Mesenchymal stem cell (in vitro differentiated cells and primary cell): ENCODE measurements at regions not wholly inside any gene's neighbourhood (a gene's known extent, or its start where the extent isn't known, plus 50 kb on each side); places are given as distances from the start of the nearest gene placed in this dataset.
A peak's percentile ranks its signal among the peaks of the same experiment; 100 is the strongest.

ENCODE experiments used
- DNase-seq: peaks from one replicate; pipeline ENCODE4 v3.0.0-alpha.2; 2013
- H2AFZ ChIP-seq: one replicate; pipeline ENCODE4 v1.6.1; 2013; ENCODE audit warnings: low read depth, mild to moderate bottlenecking, control low read depth, inconsistent platforms, low read length, moderate library complexity
- H2AK5ac ChIP-seq: 2 replicates; pipeline ENCODE4 v1.6.1; 2013; ENCODE audit warnings: low read length, moderate library complexity, mild to moderate bottlenecking, inconsistent platforms; ENCODE audit not compliant: severe bottlenecking
- H2BK120ac ChIP-seq: one replicate; pipeline ENCODE4 v1.6.1; 2013; ENCODE audit warnings: low read depth, mild to moderate bottlenecking, inconsistent platforms, low read length, moderate library complexity
- H2BK12ac ChIP-seq, 2 experiments: one replicate each; pipeline ENCODE4 v1.6.1; 2013; ENCODE audit warnings: inconsistent platforms in 2 of 2, low read length in 2 of 2, mild to moderate bottlenecking in 2 of 2, moderate library complexity in 2 of 2, control low read depth in 1 of 2
- H2BK15ac ChIP-seq: one replicate; pipeline ENCODE4 v1.6.1; 2013; ENCODE audit warnings: mild to moderate bottlenecking, low read depth, inconsistent platforms; ENCODE audit not compliant: poor library complexity, severe bottlenecking
- H2BK5ac ChIP-seq: 2 replicates; pipeline ENCODE4 v1.6.1; 2013; ENCODE audit warnings: low read depth, mild to moderate bottlenecking, low read length, control low read depth, inconsistent platforms; ENCODE audit not compliant: poor library complexity, severe bottlenecking
- H3K14ac ChIP-seq, 2 experiments: one replicate each; pipeline ENCODE4 v1.6.1; 2013; ENCODE audit warnings: inconsistent platforms in 2 of 2, low read length in 2 of 2, control low read depth in 1 of 2, mild to moderate bottlenecking in 1 of 2, moderate library complexity in 1 of 2
- H3K18ac ChIP-seq, 2 experiments: one replicate each; pipeline ENCODE4 v1.6.1; 2013; ENCODE audit warnings: inconsistent platforms in 2 of 2, low read length in 2 of 2, control low read depth in 1 of 2, low read depth in 1 of 2, mild to moderate bottlenecking in 1 of 2
- H3K23ac ChIP-seq, 2 experiments: one replicate each; pipeline ENCODE4 v1.6.1; 2013; ENCODE audit warnings: inconsistent platforms in 2 of 2, low read length in 2 of 2, mild to moderate bottlenecking in 2 of 2, moderate library complexity in 2 of 2, control low read depth in 1 of 2
- H3K27ac ChIP-seq: 2 replicates; pipeline ENCODE4 v1.5.1; 2013; ENCODE audit warnings: mild to moderate bottlenecking, moderate library complexity, low read length, control low read depth, inconsistent platforms; ENCODE audit not compliant: poor library complexity, severe bottlenecking
- H3K27me3 ChIP-seq, 2 experiments: 2 replicates each; pipeline versions ENCODE4 v1.6.1 to v1.7.0; 2013; ENCODE audit warnings: low read length in 2 of 2, mild to moderate bottlenecking in 2 of 2, moderate library complexity in 2 of 2, control low read depth in 1 of 2, inconsistent platforms in 1 of 2; ENCODE audit not compliant: control insufficient read depth in 1 of 2, insufficient read depth in 1 of 2
- H3K36me3 ChIP-seq, 2 experiments: 2 replicates each; pipeline versions ENCODE4 v1.6.1 to v1.7.0; 2013; ENCODE audit warnings: low read length in 2 of 2, control low read depth in 1 of 2, inconsistent platforms in 1 of 2, low read depth in 1 of 2, mild to moderate bottlenecking in 1 of 2; ENCODE audit not compliant: insufficient read depth in 2 of 2, control insufficient read depth in 1 of 2
- H3K4ac ChIP-seq, 2 experiments: one replicate each; pipeline ENCODE4 v1.6.1; 2013; ENCODE audit warnings: inconsistent platforms in 2 of 2, low read length in 2 of 2, mild to moderate bottlenecking in 2 of 2, moderate library complexity in 2 of 2, control low read depth in 1 of 2, low read depth in 1 of 2
- H3K4me1 ChIP-seq: 2 replicates; pipeline ENCODE4 v1.6.1; 2013; ENCODE audit warnings: low read depth, low read length, control low read depth; ENCODE audit not compliant: control insufficient read depth, insufficient read depth
- H3K4me2 ChIP-seq: 2 replicates; pipeline ENCODE4 v1.6.1; 2013; ENCODE audit warnings: low read length, mild to moderate bottlenecking, inconsistent platforms; ENCODE audit not compliant: poor library complexity, severe bottlenecking
- H3K4me3 ChIP-seq, 2 experiments: 2 replicates each; pipeline versions ENCODE4 v1.5.1 to v1.7.0; 2013; ENCODE audit warnings: low read length in 2 of 2, mild to moderate bottlenecking in 2 of 2, control low read depth in 1 of 2, low read depth in 1 of 2; ENCODE audit not compliant: insufficient read depth in 1 of 2
- H3K79me1 ChIP-seq: replicated peaks from 2 replicates; pipeline ENCODE4 v1.6.1; 2013; ENCODE audit warnings: mild to moderate bottlenecking, control low read depth, low read length, inconsistent platforms; ENCODE audit not compliant: poor library complexity, severe bottlenecking
- H3K9ac ChIP-seq: 2 replicates; pipeline ENCODE4 v1.7.0; 2013; ENCODE audit warnings: mild to moderate bottlenecking, low read length, moderate library complexity
- H3K9me3 ChIP-seq: 2 replicates; pipeline ENCODE4 v1.7.0; 2013; ENCODE audit warnings: mild to moderate bottlenecking, low read length; ENCODE audit not compliant: control insufficient read depth
- H4K8ac ChIP-seq: one replicate; pipeline ENCODE4 v1.6.1; 2013; ENCODE audit warnings: inconsistent platforms, mild to moderate bottlenecking, low read length, moderate library complexity
- H4K91ac ChIP-seq: one replicate; pipeline ENCODE4 v1.6.1; 2013; ENCODE audit warnings: mild to moderate bottlenecking, low read length, inconsistent platforms
- WGBS: methylation state at CpG from one replicate; pipeline ENCODE4 v1.1.7; 2013; ENCODE audit warnings: mixed read lengths; 5-methylcytosine and 5-hydroxymethylcytosine counted together

GRCh38 chr4:64516176-64516575, 106.9 kb upstream of the TECRL start:
- no peak overlapping the region for H2BK120ac ChIP-seq
- H3K79me1 ChIP-seq = no peaks in the 10 kb centered on the region
- H2BK5ac ChIP-seq = no peak overlapping the region
- H2BK12ac ChIP-seq = no peak overlapping the region
- no peak overlapping the region for H3K18ac ChIP-seq
- no peak overlapping the region for H3K4me2 ChIP-seq
- H2AK5ac ChIP-seq = no peak overlapping the region
- no peaks in the 10 kb centered on the region for H3K4me1 ChIP-seq
- no peaks in the 10 kb centered on the region for H3K9me3 ChIP-seq
- H3K9ac ChIP-seq = no peak overlapping the region
- DNase-seq = no peak
- H4K91ac ChIP-seq = no peak overlapping the region
- H3K36me3 ChIP-seq = no peaks in the 10 kb centered on the region
- no peak overlapping the region for H3K4ac ChIP-seq
- H3K27me3 ChIP-seq = no peaks in the 10 kb centered on the region
- no peak overlapping the region for H2BK15ac ChIP-seq
- H3K4me3 ChIP-seq = no peak overlapping the region
- no CpG with 5 or more reads among the region's 1 CpG for WGBS
- no peak overlapping the region for H3K27ac ChIP-seq
- H3K14ac ChIP-seq = no peak overlapping the region
- H4K8ac ChIP-seq = no peak overlapping the region
- H3K23ac ChIP-seq = no peak overlapping the region
- H2AFZ ChIP-seq = no peak overlapping the region

GRCh38 chr4:64508089-64508488, 98.8 kb upstream of the TECRL start:
- H2AK5ac ChIP-seq = no peak overlapping the region
- H2BK120ac ChIP-seq = no peak overlapping the region
- no peak overlapping the region for H2AFZ ChIP-seq
- no peak overlapping the region for H3K4ac ChIP-seq
- H2BK5ac ChIP-seq = no peak overlapping the region
- H2BK15ac ChIP-seq = no peak overlapping the region
- no peaks in the 10 kb centered on the region for H3K27me3 ChIP-seq
- no peak overlapping the region for H3K4me2 ChIP-seq
- no peak overlapping the region for H3K4me3 ChIP-seq
- DNase-seq = no peak
- H3K4me1 ChIP-seq = no peaks in the 10 kb centered on the region
- H3K9ac ChIP-seq = no peak overlapping the region
- H3K18ac ChIP-seq = no peak overlapping the region
- no peak overlapping the region for H3K14ac ChIP-seq
- H3K9me3 ChIP-seq = no peaks in the 10 kb centered on the region
- H2BK12ac ChIP-seq = no peak overlapping the region
- H3K27ac ChIP-seq = no peak overlapping the region
- no peak overlapping the region for H4K91ac ChIP-seq
- H4K8ac ChIP-seq = no peak overlapping the region
- H3K23ac ChIP-seq = no peak overlapping the region
- no peaks in the 10 kb centered on the region for H3K79me1 ChIP-seq
- H3K36me3 ChIP-seq = no peaks in the 10 kb centered on the region

- Histone ChIP-seq H3K9ac (no peak overlapping the region), H3K14ac (no peak overlapping the region), H3K79me1 (no peaks in the 10 kb centered on the region), H3K27ac (no peak overlapping the region), H2AFZ (no peak overlapping the region), H4K91ac (no peak overlapping the region), H2BK12ac (no peak overlapping the region), H3K27me3 (no peaks in the 10 kb centered on the region), H3K23ac (no peak overlapping the region), H3K4me1 (no peaks in the 10 kb centered on the region), H2BK15ac (no peak overlapping the region), H3K4me2 (no peak overlapping the region), H2BK5ac (peak overlapping the region; percentile 44), H3K9me3 (no peaks in the 10 kb centered on the region), H2BK120ac (no peak overlapping the region), H3K4ac (no peak overlapping the region), H2AK5ac (no peak overlapping the region), H4K8ac (no peak overlapping the region), H3K4me3 (no peak overlapping the region), H3K36me3 (no peaks in the 10 kb centered on the region), H3K18ac (no peak overlapping the region)
- WGBS = 0% methylated on average over 1 of the region's 3 CpGs
- DNase-seq = peak; percentile 56
Measured at GRCh38 chr4:64503945-64504675, 94.9 kb upstream of the TECRL start.

GRCh38 chr4:64503416-64503815, 94.2 kb upstream of the TECRL start:
- H3K27me3 ChIP-seq = no peaks in the 10 kb centered on the region
- H4K8ac ChIP-seq = no peak overlapping the region
- no peaks in the 10 kb centered on the region for H3K36me3 ChIP-seq
- H3K79me1 ChIP-seq = no peaks in the 10 kb centered on the region
- 100% methylated on average over 1 of the region's 2 CpGs for WGBS
- no peak overlapping the region for H3K18ac ChIP-seq
- H2BK120ac ChIP-seq = no peak overlapping the region
- no peak overlapping the region for H3K14ac ChIP-seq
- H3K9ac ChIP-seq = no peak overlapping the region
- no peak overlapping the region for H3K4ac ChIP-seq
- DNase-seq = no peak
- no peak overlapping the region for H2BK5ac ChIP-seq
- no peak overlapping the region for H3K23ac ChIP-seq
- H2AK5ac ChIP-seq = no peak overlapping the region
- H4K91ac ChIP-seq = no peak overlapping the region
- no peak overlapping the region for H2BK15ac ChIP-seq
- no peak overlapping the region for H2BK12ac ChIP-seq
- no peaks in the 10 kb centered on the region for H3K4me1 ChIP-seq
- no peak overlapping the region for H3K4me3 ChIP-seq
- no peaks in the 10 kb centered on the region for H3K9me3 ChIP-seq
- H3K27ac ChIP-seq = no peak overlapping the region
- no peak overlapping the region for H2AFZ ChIP-seq
- no peak overlapping the region for H3K4me2 ChIP-seq
